ENCODE measurements at regions not wholly inside any gene's neighbourhood (a gene's known extent, or its start where the extent isn't known, plus 50 kb on each side); places are given as distances from the start of the nearest gene placed in this dataset.

DNA sequence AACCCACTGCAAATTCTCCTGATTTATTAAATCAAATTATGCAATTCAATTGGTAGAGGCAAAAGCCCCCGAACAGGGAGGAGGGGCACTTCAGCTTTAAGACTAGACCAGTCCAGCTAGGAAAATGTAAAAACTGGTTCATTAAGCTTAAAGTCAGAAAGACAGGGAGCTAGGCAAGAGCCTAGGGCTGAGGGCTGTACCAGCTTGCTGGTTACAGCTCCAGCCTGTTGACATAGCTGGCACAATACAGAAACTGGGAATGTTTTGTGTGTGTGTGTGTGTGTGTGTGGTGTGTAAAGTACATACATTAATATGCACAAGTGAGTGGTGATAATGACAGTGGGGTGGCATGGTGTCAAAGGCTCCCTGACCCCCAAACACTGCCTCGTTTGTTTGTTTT lies 307.0 kb upstream of the CELF4 start:
- DNase-seq = no peak
- no peaks in the 10 kb centered on the region for H3K9me3 ChIP-seq
- no peak for TF ChIP-seq POLR2A (IDR thresholded peaks at IDR 0.05)

GRCh38 chr18:37871561-37871960 lies 306.0 kb upstream of the CELF4 start:
- Histone ChIP-seq H3K9me3 (no peaks in the 10 kb centered on the region), H3K27me3 (no peaks in the 10 kb centered on the region), H3K4me1 (no peaks in the 10 kb centered on the region), H3K27ac (no peak overlapping the region), H3K36me3 (no peaks in the 10 kb centered on the region), H3K4me3 (no peak overlapping the region)
- TF ChIP-seq, protein P1, sequence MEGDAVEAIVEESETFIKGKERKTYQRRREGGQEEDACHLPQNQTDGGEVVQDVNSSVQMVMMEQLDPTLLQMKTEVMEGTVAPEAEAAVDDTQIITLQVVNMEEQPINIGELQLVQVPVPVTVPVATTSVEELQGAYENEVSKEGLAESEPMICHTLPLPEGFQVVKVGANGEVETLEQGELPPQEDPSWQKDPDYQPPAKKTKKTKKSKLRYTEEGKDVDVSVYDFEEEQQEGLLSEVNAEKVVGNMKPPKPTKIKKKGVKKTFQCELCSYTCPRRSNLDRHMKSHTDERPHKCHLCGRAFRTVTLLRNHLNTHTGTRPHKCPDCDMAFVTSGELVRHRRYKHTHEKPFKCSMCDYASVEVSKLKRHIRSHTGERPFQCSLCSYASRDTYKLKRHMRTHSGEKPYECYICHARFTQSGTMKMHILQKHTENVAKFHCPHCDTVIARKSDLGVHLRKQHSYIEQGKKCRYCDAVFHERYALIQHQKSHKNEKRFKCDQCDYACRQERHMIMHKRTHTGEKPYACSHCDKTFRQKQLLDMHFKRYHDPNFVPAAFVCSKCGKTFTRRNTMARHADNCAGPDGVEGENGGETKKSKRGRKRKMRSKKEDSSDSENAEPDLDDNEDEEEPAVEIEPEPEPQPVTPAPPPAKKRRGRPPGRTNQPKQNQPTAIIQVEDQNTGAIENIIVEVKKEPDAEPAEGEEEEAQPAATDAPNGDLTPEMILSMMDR (IDR thresholded peaks at IDR 0.05) = no peak
- TF ChIP-seq POLR2A (IDR thresholded peaks at IDR 0.05) = no peak
- no peak for DNase-seq

More for the DNA sequence above, 307.0 kb upstream of the CELF4 start:
- H3K27me3 ChIP-seq = no peaks in the 10 kb centered on the region
- no peak overlapping the region for H3K27ac ChIP-seq
- H3K36me3 ChIP-seq = no peaks in the 10 kb centered on the region
- no peaks in the 10 kb centered on the region for H3K4me1 ChIP-seq
- no peak overlapping the region for H3K4me3 ChIP-seq

DNA sequence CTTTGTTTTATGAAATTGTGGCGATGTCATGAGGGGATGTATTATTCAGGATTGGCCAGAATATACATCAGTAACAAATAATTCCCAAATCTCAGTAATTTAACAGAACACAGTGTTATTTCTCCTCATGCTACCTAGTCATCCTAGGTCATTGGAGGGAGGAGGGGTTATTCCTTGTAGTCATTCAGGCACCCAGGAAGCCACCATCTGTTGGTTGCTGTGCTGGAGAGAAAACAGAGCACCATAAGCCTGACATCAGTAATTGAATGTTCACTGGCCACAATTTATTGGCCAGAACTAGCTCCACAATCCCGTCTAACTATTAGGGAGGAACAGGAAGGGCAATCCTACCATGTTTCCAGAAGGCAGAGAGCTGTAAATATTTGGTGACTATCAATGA lies 303.5 kb upstream of the CELF4 start:
- no peaks in the 10 kb centered on the region for H3K36me3 ChIP-seq
- no peak overlapping the region for H3K27ac ChIP-seq
- H3K27me3 ChIP-seq = no peaks in the 10 kb centered on the region
- no peaks in the 10 kb centered on the region for H3K4me1 ChIP-seq
- no peak for DNase-seq
- no peak overlapping the region for H3K4me3 ChIP-seq
- TF ChIP-seq POLR2A (IDR thresholded peaks at IDR 0.05) = no peak
- TF ChIP-seq, protein P1 (IDR thresholded peaks at IDR 0.05) = no peak
- no peaks in the 10 kb centered on the region for H3K9me3 ChIP-seq

DNA sequence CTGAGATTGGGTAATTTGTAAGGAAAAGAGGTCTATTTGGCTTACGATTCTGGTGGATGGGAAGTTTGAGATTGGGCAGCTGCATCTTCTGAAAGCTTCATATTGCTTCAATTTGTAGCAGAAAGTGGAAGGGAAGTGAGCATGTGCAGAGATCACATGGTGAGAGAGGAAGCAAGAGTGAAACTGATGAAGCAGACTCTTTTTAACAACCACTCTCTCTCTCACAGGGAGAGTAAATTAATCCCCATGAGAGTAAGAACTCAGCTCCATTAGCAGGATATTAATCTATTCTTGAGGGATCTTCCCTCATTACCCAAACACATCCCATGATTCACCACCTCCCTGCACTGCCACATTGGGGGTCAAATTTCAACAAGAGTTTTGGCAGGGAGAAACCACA lies 298.5 kb upstream of the CELF4 start:
- H3K4me1 ChIP-seq = no peaks in the 10 kb centered on the region
- no peaks in the 10 kb centered on the region for H3K27me3 ChIP-seq
- no peaks in the 10 kb centered on the region for H3K36me3 ChIP-seq
- TF ChIP-seq, protein P1 (IDR thresholded peaks at IDR 0.05) = no peak
- no peak for TF ChIP-seq POLR2A (IDR thresholded peaks at IDR 0.05)
- no peak overlapping the region for H3K4me3 ChIP-seq
- H3K27ac ChIP-seq = no peak overlapping the region
- no peaks in the 10 kb centered on the region for H3K9me3 ChIP-seq
- no peak for DNase-seq

- no peak for DNase-seq
- no peak overlapping the region for H3K4me3 ChIP-seq
- H3K27ac ChIP-seq = no peak overlapping the region
- no peaks in the 10 kb centered on the region for H3K9me3 ChIP-seq
- no peaks in the 10 kb centered on the region for H3K36me3 ChIP-seq
- no peaks in the 10 kb centered on the region for H3K4me1 ChIP-seq
- TF ChIP-seq POLR2A (IDR thresholded peaks at IDR 0.05) = no peak
- TF ChIP-seq, protein P1 (IDR thresholded peaks at IDR 0.05) = no peak
- no peaks in the 10 kb centered on the region for H3K27me3 ChIP-seq
These were observed 296.4 kb upstream of the CELF4 start for GRCh38 chr18:37861981-37862380.

DNA sequence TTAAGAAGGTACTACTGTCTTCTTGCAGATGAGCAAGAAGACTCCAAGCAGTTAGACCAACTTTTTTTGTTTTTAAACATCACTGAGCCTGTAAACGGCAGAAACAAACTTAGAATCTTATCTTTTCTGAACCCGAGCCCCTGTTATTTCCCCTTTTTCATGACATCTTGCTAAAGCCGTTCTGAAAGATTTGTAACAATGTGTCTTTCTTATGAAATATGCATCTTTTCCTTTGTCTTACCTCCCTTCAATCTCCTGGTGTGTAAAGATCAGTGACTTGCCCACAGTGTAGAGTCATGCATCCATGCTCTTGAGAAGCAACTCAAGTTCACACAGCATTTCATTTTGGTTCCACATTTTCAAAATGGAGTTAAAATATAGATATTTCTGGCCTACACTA lies 288.8 kb upstream of the CELF4 start:
- Histone ChIP-seq H3K4me3 (no peak overlapping the region), H3K4me1 (no peaks in the 10 kb centered on the region), H3K27me3 (no peaks in the 10 kb centered on the region), H3K27ac (no peak overlapping the region), H3K36me3 (no peaks in the 10 kb centered on the region), H3K9me3 (no peaks in the 10 kb centered on the region)
- DNase-seq = no peak
- no peak for TF ChIP-seq POLR2A (IDR thresholded peaks at IDR 0.05)
- TF ChIP-seq, protein P1 (IDR thresholded peaks at IDR 0.05) = no peak

All from Peyer's patch (tissue), 4 donors.